Neuronal stem cell (in vitro differentiated cells): ENCODE measurements at regions not wholly inside any gene's neighbourhood (a gene's known extent, or its start where the extent isn't known, plus 50 kb on each side); places are given as distances from the start of the nearest gene placed in this dataset. TPM values are rescaled to one million over a fixed set of nuclear protein-coding genes. Genes with fewer than 3 reads are reported as not detected.
"Not testable (repeated sequence)": the region's sequence is repeated elsewhere in the genome, so short reads cannot be mapped to it uniquely, and the experiment has no call there.

Experiments used
- DNase-seq: peaks from one replicate; pipeline ENCODE4 v3.0.0-alpha.2; 2013; ENCODE audit warnings: low spot score
- H2AFZ ChIP-seq: one replicate; pipeline ENCODE4 v1.6.1; 2013; ENCODE audit warnings: mild to moderate bottlenecking, low read length, inconsistent platforms
- H2AK5ac ChIP-seq: 2 replicates; pipeline ENCODE4 v1.6.1; 2013; ENCODE audit warnings: low read depth, mild to moderate bottlenecking, inconsistent platforms, low read length, moderate library complexity, mixed read lengths
- H2BK120ac ChIP-seq: 2 replicates; pipeline ENCODE4 v1.6.1; 2013; ENCODE audit warnings: low read depth, mild to moderate bottlenecking, inconsistent platforms, low read length, moderate library complexity, mixed read lengths
- H2BK12ac ChIP-seq: one replicate; pipeline ENCODE4 v1.6.1; 2013; ENCODE audit warnings: low read length, inconsistent platforms
- H2BK15ac ChIP-seq: 2 replicates; pipeline ENCODE4 v1.6.1; 2013; ENCODE audit warnings: mild to moderate bottlenecking, low read length, inconsistent platforms, mixed read lengths
- H2BK5ac ChIP-seq: one replicate; pipeline ENCODE4 v1.6.1; 2013; ENCODE audit warnings: inconsistent platforms, mild to moderate bottlenecking, low read length, moderate library complexity
- H3K14ac ChIP-seq: one replicate; pipeline ENCODE4 v1.6.1; 2013; ENCODE audit warnings: low read length, inconsistent platforms
- H3K18ac ChIP-seq: 2 replicates; pipeline ENCODE4 v1.6.1; 2013; ENCODE audit warnings: low read length, inconsistent platforms
- H3K23ac ChIP-seq: 2 replicates; pipeline ENCODE4 v1.6.1; 2013; ENCODE audit warnings: low read depth, mild to moderate bottlenecking, mixed read lengths, low read length, inconsistent platforms; ENCODE audit not compliant: poor library complexity
- H3K27ac ChIP-seq: replicated peaks from 3 replicates; pipeline ENCODE4 v1.5.1; 2013; ENCODE audit warnings: low read length, inconsistent platforms
- H3K27me3 ChIP-seq, 3 experiments: 2 replicates each; pipeline ENCODE4 v1.6.1; 2013; ENCODE audit warnings: low read length in 3 of 3, mild to moderate bottlenecking in 2 of 3, inconsistent platforms in 1 of 3, low read depth in 1 of 3, mixed read lengths in 1 of 3, moderate library complexity in 1 of 3; ENCODE audit not compliant: control insufficient read depth in 3 of 3, insufficient read depth in 3 of 3
- H3K36me3 ChIP-seq, 2 donors: replicated peaks in 1 of 2; 2 replicates each; pipeline ENCODE4 v1.6.1; 2013; ENCODE audit warnings: low read length in 2 of 2; ENCODE audit not compliant: control insufficient read depth in 2 of 2, insufficient read depth in 2 of 2
- H3K4ac ChIP-seq: 2 replicates; pipeline ENCODE4 v1.6.1; 2013; ENCODE audit warnings: inconsistent platforms, mild to moderate bottlenecking, low read length, moderate library complexity
- H3K4me1 ChIP-seq, 2 donors: 1 replicate in 1 of 2; 2 replicates in 1 of 2; pipeline ENCODE4 v1.6.1; 2013; ENCODE audit warnings: low read length in 2 of 2, low read depth in 1 of 2; ENCODE audit not compliant: control insufficient read depth in 2 of 2, insufficient read depth in 1 of 2
- H3K4me2 ChIP-seq: one replicate; pipeline ENCODE4 v1.6.1; 2013; ENCODE audit warnings: mild to moderate bottlenecking, low read length, inconsistent platforms; ENCODE audit not compliant: insufficient read depth, poor library complexity, severe bottlenecking
- H3K4me3 ChIP-seq, 2 donors: 2 replicates each; pipeline ENCODE4 v1.5.1; 2013; ENCODE audit warnings: low read length in 2 of 2, mild to moderate bottlenecking in 2 of 2, inconsistent platforms in 1 of 2, moderate library complexity in 1 of 2
- H3K79me1 ChIP-seq: one replicate; pipeline ENCODE4 v1.6.1; 2013; ENCODE audit warnings: low read depth, mild to moderate bottlenecking, inconsistent platforms, low read length, moderate library complexity
- H3K9ac ChIP-seq: one replicate; pipeline ENCODE4 v1.6.1; 2013; ENCODE audit warnings: mild to moderate bottlenecking, low read depth, low read length, inconsistent platforms; ENCODE audit not compliant: poor library complexity
- H3K9me3 ChIP-seq, 2 donors: replicated peaks in 1 of 2; 2 replicates each; pipeline versions ENCODE3 to v1.6.1; 2013; ENCODE audit warnings: low read length in 2 of 2, mild to moderate bottlenecking in 2 of 2, inconsistent platforms in 1 of 2, low read depth in 1 of 2, mixed read lengths in 1 of 2, moderate library complexity in 1 of 2; ENCODE audit not compliant: control insufficient read depth in 2 of 2, insufficient read depth in 1 of 2
- H4K8ac ChIP-seq: one replicate; pipeline ENCODE4 v1.6.1; 2013; ENCODE audit warnings: low read depth, mild to moderate bottlenecking, inconsistent platforms, low read length, moderate library complexity
- H4K91ac ChIP-seq: one replicate; pipeline ENCODE4 v1.6.1; 2013; ENCODE audit warnings: low read length, low read depth, mild to moderate bottlenecking, inconsistent platforms; ENCODE audit not compliant: poor library complexity
- WGBS, 2 donors: extraction: QIAGEN DNeasy Blood & Tissue Kit; methylation state at CpG; one replicate each; pipeline ENCODE4 v1.1.7; 2013; ENCODE audit warnings: missing lambda C conversion rate in 2 of 2, mixed read lengths in 1 of 2; ENCODE audit not compliant: insufficient read length in 2 of 2, insufficient replicate concordance in 1 of 2; ENCODE audit errors: extremely low coverage in 2 of 2; 5-methylcytosine and 5-hydroxymethylcytosine counted together
- small RNA-seq: library from polyadenylated mRNA; stranded (forward); fragments of <200 nt; extraction: miRNeasy Mini kit (QIAGEN cat#:217004); gene quantifications from one replicate; pipeline ENCODE3, GENCODE V24; 2013; ENCODE audit not compliant: insufficient read depth

DNA sequence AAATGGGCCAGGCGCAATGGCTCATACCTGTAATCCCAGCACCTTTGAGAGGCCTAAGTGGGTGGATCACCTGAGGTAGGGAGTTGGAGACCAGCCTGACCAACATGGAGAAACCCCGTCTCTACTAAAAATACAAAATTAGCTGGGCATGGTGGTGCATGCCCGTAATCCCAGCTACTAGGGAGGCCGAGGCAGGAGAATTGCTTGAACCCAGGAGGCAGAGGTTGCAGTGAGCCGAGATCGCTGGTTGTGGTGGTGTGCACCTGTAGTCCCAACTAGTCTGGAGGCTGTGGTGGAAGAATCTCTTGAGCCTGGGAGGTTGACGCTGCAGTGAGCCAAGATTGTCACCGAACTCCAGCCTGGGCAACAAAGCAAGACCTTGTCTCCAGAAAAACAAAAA, 50.5 kb upstream of the ZNF217 start:
- no CpG with 5 or more reads among the region's 8 CpGs for WGBS, 2 donors
- H3K9me3 ChIP-seq, H3K4me1 ChIP-seq, H2BK15ac ChIP-seq, H3K14ac ChIP-seq, H4K8ac ChIP-seq, H3K4me3 ChIP-seq, H3K4me2 ChIP-seq, H2BK12ac ChIP-seq, H3K9ac ChIP-seq, H3K4ac ChIP-seq, H3K27me3 ChIP-seq, H3K36me3 ChIP-seq, H3K23ac ChIP-seq, H4K91ac ChIP-seq, DNase-seq, H3K18ac ChIP-seq, H3K27ac ChIP-seq, H2BK120ac ChIP-seq, H2AFZ ChIP-seq, H2BK5ac ChIP-seq, H2AK5ac ChIP-seq, H3K79me1 ChIP-seq: not testable (repeated sequence)

Small RNA genes in the stretch of these regions (small RNA-seq; reads per million reads assigned to genes)
- gene RNU7-14P, result not detected
